Bronchial epithelial cell (primary cell): ENCODE measurements at regions not wholly inside any gene's neighbourhood (a gene's known extent, or its start where the extent isn't known, plus 50 kb on each side); places are given as distances from the start of the nearest gene placed in this dataset.

Source experiments
- DNase-seq: peaks from one replicate; pipeline ENCODE4 v3.0.0-alpha.2; 2010; ENCODE audit warnings: low read depth
- FAIRE-seq: peaks from 2 replicates; lab custom pipeline; 2011; peaks lifted over from hg19 to GRCh38; lab: Jason Lieb, UNC
- H3K27me3 ChIP-seq: 2 replicates; pipeline ENCODE4 v1.5.1; 2011; ENCODE audit warnings: low read length; ENCODE audit not compliant: control insufficient read depth, insufficient read depth
- H3K36me3 ChIP-seq: 2 replicates; pipeline ENCODE4 v1.5.1; 2011; ENCODE audit warnings: low read length; ENCODE audit not compliant: control insufficient read depth, insufficient read depth
- H3K4me3 ChIP-seq: 2 replicates; pipeline ENCODE4 v1.5.1; 2011; ENCODE audit warnings: mild to moderate bottlenecking, low read depth, low read length, control low read depth
- CTCF ChIP-seq: IDR thresholded peaks from 2 replicates; pipeline ENCODE4 v1.5.1; 2011; ENCODE audit warnings: mild to moderate bottlenecking, moderate library complexity, low read length, control low read depth, inconsistent platforms; ENCODE audit not compliant: insufficient read depth, severe bottlenecking

GRCh38 chr4:62927574-62927973 lies 1481.7 kb downstream of the TECRL start:
- Histone ChIP-seq H3K4me3 (no peak overlapping the region), H3K36me3 (no peaks in the 10 kb centered on the region), H3K27me3 (no peaks in the 10 kb centered on the region)
- no peak for FAIRE-seq
- no peak for DNase-seq
- no peak for TF ChIP-seq CTCF

GRCh38 chr4:62923783-62924182 lies 1485.5 kb downstream of the TECRL start:
- DNase-seq (no peak), FAIRE-seq (no peak)
- H3K36me3 ChIP-seq, result no peaks in the 10 kb centered on the region
- no peaks in the 10 kb centered on the region for H3K27me3 ChIP-seq
- no peak for TF ChIP-seq CTCF
- H3K4me3 ChIP-seq, result no peak overlapping the region

- H3K4me3 ChIP-seq, result no peak overlapping the region
- H3K36me3 ChIP-seq, result no peaks in the 10 kb centered on the region
- FAIRE-seq, result no peak
- TF ChIP-seq CTCF, result no peak
- H3K27me3 ChIP-seq, result no peaks in the 10 kb centered on the region
- DNase-seq, result peak; percentile 1
Measured at GRCh38 chr4:62917649-62918048, 1491.6 kb downstream of the TECRL start.

- TF ChIP-seq CTCF, result no peak
- no peak for FAIRE-seq
- H3K4me3 ChIP-seq, result no peak overlapping the region
- no peaks in the 10 kb centered on the region for H3K27me3 ChIP-seq
- no peak for DNase-seq
- H3K36me3 ChIP-seq, result no peaks in the 10 kb centered on the region
Measured at GRCh38 chr4:62914758-62915157, 1494.5 kb downstream of the TECRL start.

- no peak for DNase-seq
- no peaks in the 10 kb centered on the region for H3K36me3 ChIP-seq
- no peaks in the 10 kb centered on the region for H3K27me3 ChIP-seq
- no peak for FAIRE-seq
- TF ChIP-seq CTCF, result no peak
- H3K4me3 ChIP-seq, result no peak overlapping the region
Measured at GRCh38 chr4:62913065-62913464, 1496.2 kb downstream of the TECRL start.

GRCh38 chr4:62912531-62912930 lies 1496.7 kb downstream of the TECRL start:
- DNase-seq, result no peak
- Histone ChIP-seq H3K4me3 (no peak overlapping the region), H3K36me3 (no peaks in the 10 kb centered on the region), H3K27me3 (no peaks in the 10 kb centered on the region)
- no peak for FAIRE-seq
- no peak for TF ChIP-seq CTCF
